Prostate gland (tissue), 2 donors: ENCODE measurements at regions not wholly inside any gene's neighbourhood (a gene's known extent, or its start where the extent isn't known, plus 50 kb on each side); places are given as distances from the start of the nearest gene placed in this dataset.

Experiments used
- CTCF ChIP-seq, 4 experiments: fragments of 200-600 bp in 2 of 4; fragments of 450-650 bp in 2 of 4; sonication (generic) in 2 of 4; IDR thresholded peaks; 1 replicate in 3 of 4; 2 replicates in 1 of 4; pipeline ENCODE4 v1.5.1; 2016 to 2019; ENCODE audit warnings: antibody characterized with exemption in 4 of 4, mild to moderate bottlenecking in 2 of 4, moderate library complexity in 2 of 4
- POLR2A ChIP-seq: fragments of 450-650 bp; IDR thresholded peaks from one replicate; pipeline ENCODE4 v1.6.1; 2016; ENCODE audit warnings: antibody characterized with exemption, mild to moderate bottlenecking
- POLR2AphosphoS5 ChIP-seq: sonication (generic); formaldehyde crosslinking; IDR thresholded peaks from one replicate; pipeline ENCODE4 v1.6.1; 2017; ENCODE audit warnings: antibody characterized with exemption

GRCh38 chr1:31487721-31488293, 74.8 kb downstream of the SERINC2 start:
- TF ChIP-seq CTCF (IDR thresholded peaks at IDR 0.05) (no peak), POLR2A (no peak), POLR2AphosphoS5 (no peak)
